ENCODE measurements at regions not wholly inside any gene's neighbourhood (a gene's known extent, or its start where the extent isn't known, plus 50 kb on each side); places are given as distances from the start of the nearest gene placed in this dataset.
A peak's percentile ranks its signal among the peaks of the same experiment; 100 is the strongest.

DNA sequence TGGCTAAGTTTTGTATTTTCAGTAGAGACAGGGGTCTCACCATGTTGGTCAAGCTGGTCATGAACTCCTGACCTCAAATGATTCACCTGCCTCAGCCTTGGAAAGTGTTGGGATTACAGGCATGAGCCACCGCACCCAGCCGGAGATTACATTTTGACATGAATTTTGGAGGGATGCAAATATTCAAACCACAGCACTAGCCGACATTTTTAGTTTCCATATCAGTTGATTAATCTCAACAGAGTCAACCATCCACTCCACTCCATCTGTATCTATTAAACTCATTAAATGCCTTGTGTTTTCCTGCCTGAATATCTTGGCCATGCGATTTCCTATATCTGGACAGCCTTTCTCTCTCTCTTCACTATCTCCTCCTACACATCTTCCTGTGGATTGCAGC, 64.1 kb upstream of the PDGFRA start:
- DNase-seq: no peak
- peak overlapping the region; percentile 100 for H2AK5ac ChIP-seq (ENCODE audit: low read length, severe bottlenecking)
- H3K23ac ChIP-seq (ENCODE audit: low read length in 2 of 2): no peak overlapping the region
- H3K4ac ChIP-seq (ENCODE audit: low read depth in 1 of 2, low read length in 2 of 2): no peak overlapping the region
- peaks cover 14% of the 10 kb centered on the region for H3K9me3 ChIP-seq (ENCODE audit: control insufficient read depth, low read length)
- no peak overlapping the region for H2BK12ac ChIP-seq (ENCODE audit: low read length in 2 of 2)
- peak overlapping the region; percentile 30 for H4K8ac ChIP-seq (ENCODE audit: low read length)
- H3K18ac ChIP-seq (ENCODE audit: low read depth in 1 of 2, low read length in 2 of 2): no peak overlapping the region
- H3K14ac ChIP-seq (ENCODE audit: low read length in 2 of 2): no peak overlapping the region
- H3K4me1 ChIP-seq (ENCODE audit: control insufficient read depth, insufficient read depth, low read depth, low read length): peaks cover 7% of the 10 kb centered on the region
- no peaks in the 10 kb centered on the region for H3K79me1 ChIP-seq (replicated peaks; ENCODE audit: low read length, poor library complexity, severe bottlenecking)
- WGBS: 68% methylated on average over 4 of the region's 4 CpGs
- peak overlapping the region; percentile 37 for H3K4me2 ChIP-seq (ENCODE audit: low read length, poor library complexity, severe bottlenecking)
- H2BK5ac ChIP-seq (ENCODE audit: low read depth, low read length, poor library complexity, severe bottlenecking): no peak overlapping the region
- no peak overlapping the region for H2BK15ac ChIP-seq (ENCODE audit: low read depth, poor library complexity, severe bottlenecking)
- no peak overlapping the region for H4K91ac ChIP-seq (ENCODE audit: low read length)
- H3K9ac ChIP-seq (ENCODE audit: low read length): peak overlapping the region; percentile 52
- no peaks in the 10 kb centered on the region for H3K36me3 ChIP-seq (ENCODE audit: control insufficient read depth in 1 of 2, insufficient read depth in 2 of 2, low read depth in 1 of 2, low read length in 2 of 2)
- H2BK120ac ChIP-seq (ENCODE audit: low read depth, low read length): no peak overlapping the region
- no peak overlapping the region for H2AFZ ChIP-seq (ENCODE audit: low read depth, low read length)
- peak overlapping the region in 1 of 2 experiments; percentile 14 for H3K4me3 ChIP-seq (ENCODE audit: insufficient read depth in 1 of 2, low read depth in 1 of 2, low read length in 2 of 2)
- peaks cover 0 to 8% of the 10 kb centered on the region in 2 experiments for H3K27me3 ChIP-seq (ENCODE audit: control insufficient read depth in 1 of 2, insufficient read depth in 1 of 2, low read length in 2 of 2)
- peak overlapping the region; percentile 97 for H3K27ac ChIP-seq (ENCODE audit: low read length, poor library complexity, severe bottlenecking)

DNA sequence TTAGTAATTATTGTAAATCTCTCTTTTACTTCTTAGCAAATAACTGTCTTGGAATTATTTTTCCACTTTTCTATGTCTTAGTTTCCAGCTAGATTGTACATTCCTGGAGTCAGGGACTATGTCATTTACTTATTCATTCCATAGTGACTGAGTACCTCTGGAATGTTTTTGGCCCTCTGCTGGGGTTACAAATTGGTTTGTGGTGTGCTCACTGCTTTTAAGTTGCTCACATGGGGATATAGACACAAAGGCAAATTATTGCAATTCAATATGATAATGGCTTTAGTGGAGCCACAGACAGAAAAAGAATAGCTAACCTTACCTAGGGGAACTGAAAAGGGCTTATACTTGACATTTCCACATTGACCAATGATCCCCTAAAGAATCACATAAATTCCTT, 63.7 kb upstream of the PDGFRA start:
- peaks cover 10% of the 10 kb centered on the region for H3K9me3 ChIP-seq (ENCODE audit: control insufficient read depth, low read length)
- no peak overlapping the region for H2BK120ac ChIP-seq (ENCODE audit: low read depth, low read length)
- no peak overlapping the region for H3K4me2 ChIP-seq (ENCODE audit: low read length, poor library complexity, severe bottlenecking)
- H3K18ac ChIP-seq (ENCODE audit: low read depth in 1 of 2, low read length in 2 of 2): no peak overlapping the region
- H3K23ac ChIP-seq (ENCODE audit: low read length in 2 of 2): no peak overlapping the region
- no peak overlapping the region for H2BK15ac ChIP-seq (ENCODE audit: low read depth, poor library complexity, severe bottlenecking)
- H2BK5ac ChIP-seq (ENCODE audit: low read depth, low read length, poor library complexity, severe bottlenecking): no peak overlapping the region
- H2BK12ac ChIP-seq (ENCODE audit: low read length in 2 of 2): no peak overlapping the region
- no peak overlapping the region for H2AFZ ChIP-seq (ENCODE audit: low read depth, low read length)
- H4K8ac ChIP-seq (ENCODE audit: low read length): no peak overlapping the region
- no peak overlapping the region for H3K4ac ChIP-seq (ENCODE audit: low read depth in 1 of 2, low read length in 2 of 2)
- H3K4me1 ChIP-seq (ENCODE audit: control insufficient read depth, insufficient read depth, low read depth, low read length): peaks cover 7% of the 10 kb centered on the region
- no peaks in the 10 kb centered on the region for H3K79me1 ChIP-seq (replicated peaks; ENCODE audit: low read length, poor library complexity, severe bottlenecking)
- peak overlapping the region in 1 of 2 experiments; percentile 14 for H3K4me3 ChIP-seq (ENCODE audit: insufficient read depth in 1 of 2, low read depth in 1 of 2, low read length in 2 of 2)
- peaks cover 0 to 12% of the 10 kb centered on the region in 2 experiments for H3K27me3 ChIP-seq (ENCODE audit: control insufficient read depth in 1 of 2, insufficient read depth in 1 of 2, low read length in 2 of 2)
- H3K27ac ChIP-seq (ENCODE audit: low read length, poor library complexity, severe bottlenecking): peak overlapping the region; percentile 97
- H3K9ac ChIP-seq (ENCODE audit: low read length): peak overlapping the region; percentile 52
- no peak overlapping the region for H3K14ac ChIP-seq (ENCODE audit: low read length in 2 of 2)
- no peak overlapping the region for H4K91ac ChIP-seq (ENCODE audit: low read length)
- no peak overlapping the region for H2AK5ac ChIP-seq (ENCODE audit: low read length, severe bottlenecking)
- no peaks in the 10 kb centered on the region for H3K36me3 ChIP-seq (ENCODE audit: control insufficient read depth in 1 of 2, insufficient read depth in 2 of 2, low read depth in 1 of 2, low read length in 2 of 2)
- DNase-seq: peak; percentile 85

DNA sequence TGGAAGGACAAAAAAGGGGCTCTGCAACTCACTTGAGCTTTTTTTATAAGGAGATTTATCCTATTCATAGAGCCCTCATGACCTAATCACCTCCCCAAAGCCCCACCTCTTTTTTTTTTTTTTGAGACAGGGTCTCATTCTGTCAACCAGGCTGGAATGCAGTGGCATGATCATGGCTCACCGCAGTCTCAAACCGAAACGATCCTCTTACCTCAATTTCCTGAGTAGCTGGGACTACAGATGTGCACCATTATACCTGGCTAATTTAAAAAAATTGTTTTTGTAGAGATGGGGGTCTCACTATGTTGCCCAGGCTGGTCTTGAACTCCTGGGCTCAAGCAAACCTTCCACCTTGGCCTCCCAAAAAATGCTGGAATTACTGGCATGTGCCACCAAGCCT, 61.6 kb upstream of the PDGFRA start:
- H3K4me3 ChIP-seq (ENCODE audit: insufficient read depth in 1 of 2, low read depth in 1 of 2, low read length in 2 of 2): no peak overlapping the region
- H3K9ac ChIP-seq (ENCODE audit: low read length): no peak overlapping the region
- no peak overlapping the region for H2BK12ac ChIP-seq (ENCODE audit: low read length in 2 of 2)
- no peak overlapping the region for H3K23ac ChIP-seq (ENCODE audit: low read length in 2 of 2)
- no peak overlapping the region for H3K4ac ChIP-seq (ENCODE audit: low read depth in 1 of 2, low read length in 2 of 2)
- peaks cover 7% of the 10 kb centered on the region for H3K4me1 ChIP-seq (ENCODE audit: control insufficient read depth, insufficient read depth, low read depth, low read length)
- H3K27me3 ChIP-seq (ENCODE audit: control insufficient read depth in 1 of 2, insufficient read depth in 1 of 2, low read length in 2 of 2): peaks cover 0 to 15% of the 10 kb centered on the region in 2 experiments
- no peaks in the 10 kb centered on the region for H3K36me3 ChIP-seq (ENCODE audit: control insufficient read depth in 1 of 2, insufficient read depth in 2 of 2, low read depth in 1 of 2, low read length in 2 of 2)
- no peak overlapping the region for H2AK5ac ChIP-seq (ENCODE audit: low read length, severe bottlenecking)
- no peak overlapping the region for H4K91ac ChIP-seq (ENCODE audit: low read length)
- WGBS: no CpG with 5 or more reads among the region's 3 CpGs
- H3K14ac ChIP-seq (ENCODE audit: low read length in 2 of 2): no peak overlapping the region
- no peak overlapping the region for H3K18ac ChIP-seq (ENCODE audit: low read depth in 1 of 2, low read length in 2 of 2)
- H2AFZ ChIP-seq (ENCODE audit: low read depth, low read length): no peak overlapping the region
- no peak overlapping the region for H2BK120ac ChIP-seq (ENCODE audit: low read depth, low read length)
- DNase-seq: no peak
- no peak overlapping the region for H3K4me2 ChIP-seq (ENCODE audit: low read length, poor library complexity, severe bottlenecking)
- no peak overlapping the region for H2BK15ac ChIP-seq (ENCODE audit: low read depth, poor library complexity, severe bottlenecking)
- no peak overlapping the region for H2BK5ac ChIP-seq (ENCODE audit: low read depth, low read length, poor library complexity, severe bottlenecking)
- H4K8ac ChIP-seq (ENCODE audit: low read length): no peak overlapping the region
- no peaks in the 10 kb centered on the region for H3K9me3 ChIP-seq (ENCODE audit: control insufficient read depth, low read length)
- H3K79me1 ChIP-seq (replicated peaks; ENCODE audit: low read length, poor library complexity, severe bottlenecking): no peaks in the 10 kb centered on the region
- no peak overlapping the region for H3K27ac ChIP-seq (ENCODE audit: low read length, poor library complexity, severe bottlenecking)

DNA sequence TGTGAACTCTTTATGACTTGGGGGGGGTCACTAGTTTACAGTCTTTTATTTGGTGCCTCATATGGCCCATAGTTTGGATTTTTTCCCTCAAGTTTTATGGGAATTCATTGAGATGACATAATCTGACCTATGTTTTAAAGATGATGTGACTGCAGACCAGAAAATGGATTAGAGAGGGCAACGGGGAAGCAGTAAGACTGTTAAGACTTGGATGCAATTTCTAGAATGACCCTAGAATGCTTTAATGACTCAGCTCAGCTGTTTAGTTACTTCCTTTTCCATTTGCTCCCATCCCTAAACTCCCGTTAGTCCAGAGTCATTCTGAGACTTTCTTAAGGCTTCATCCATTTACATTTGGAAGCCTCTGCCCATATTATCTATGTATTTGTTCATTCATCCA, 59.9 kb upstream of the PDGFRA start:
- Histone ChIP-seq H2BK15ac (ENCODE audit: low read depth, poor library complexity, severe bottlenecking) (no peak overlapping the region), H3K18ac (ENCODE audit: low read depth in 1 of 2, low read length in 2 of 2) (no peak overlapping the region), H2AK5ac (ENCODE audit: low read length, severe bottlenecking) (no peak overlapping the region), H3K27ac (ENCODE audit: low read length, poor library complexity, severe bottlenecking) (no peak overlapping the region), H3K36me3 (ENCODE audit: control insufficient read depth in 1 of 2, insufficient read depth in 2 of 2, low read depth in 1 of 2, low read length in 2 of 2) (no peaks in the 10 kb centered on the region), H2AFZ (ENCODE audit: low read depth, low read length) (no peak overlapping the region), H3K14ac (ENCODE audit: low read length in 2 of 2) (no peak overlapping the region), H3K4me1 (ENCODE audit: control insufficient read depth, insufficient read depth, low read depth, low read length) (peaks cover 7% of the 10 kb centered on the region), H3K4me3 (ENCODE audit: insufficient read depth in 1 of 2, low read depth in 1 of 2, low read length in 2 of 2) (no peak overlapping the region), H2BK12ac (ENCODE audit: low read length in 2 of 2) (no peak overlapping the region), H3K23ac (ENCODE audit: low read length in 2 of 2) (no peak overlapping the region), H3K27me3 (ENCODE audit: control insufficient read depth in 1 of 2, insufficient read depth in 1 of 2, low read length in 2 of 2) (peaks cover 0 to 15% of the 10 kb centered on the region in 2 experiments), H3K79me1 (replicated peaks; ENCODE audit: low read length, poor library complexity, severe bottlenecking) (no peaks in the 10 kb centered on the region), H2BK5ac (ENCODE audit: low read depth, low read length, poor library complexity, severe bottlenecking) (no peak overlapping the region), H3K4ac (ENCODE audit: low read depth in 1 of 2, low read length in 2 of 2) (no peak overlapping the region), H3K4me2 (ENCODE audit: low read length, poor library complexity, severe bottlenecking) (no peak overlapping the region), H4K91ac (ENCODE audit: low read length) (no peak overlapping the region), H3K9ac (ENCODE audit: low read length) (no peak overlapping the region), H3K9me3 (ENCODE audit: control insufficient read depth, low read length) (no peaks in the 10 kb centered on the region), H2BK120ac (ENCODE audit: low read depth, low read length) (no peak overlapping the region), H4K8ac (ENCODE audit: low read length) (no peak overlapping the region)
- peak; percentile 49 for DNase-seq
- 20% methylated on average over 2 of the region's 2 CpGs for WGBS

Data from mesenchymal stem cell (in vitro differentiated cells and primary cell).